ENCODE measurements at regions not wholly inside any gene's neighbourhood (a gene's known extent, or its start where the extent isn't known, plus 50 kb on each side); places are given as distances from the start of the nearest gene placed in this dataset.

- TF ChIP-seq TAF15 (IDR thresholded peaks at IDR 0.05; ENCODE audit: low read depth, low read length, poor library complexity, severe bottlenecking), result no peak
These were observed 68.5 kb upstream of the LMO1 start (continued) for GRCh38 chr11:8332196-8332595.

- Histone ChIP-seq H3K27me3 (ENCODE audit: control insufficient read depth in 1 of 2, insufficient read depth in 2 of 2, low read length in 2 of 2) (peaks cover 2 to 10% of the 10 kb centered on the region in 2 experiments; a peak in 4 of 5 replicates), H3K4me1 (ENCODE audit: insufficient read depth, low read length) (no peaks in the 10 kb centered on the region), H3K4me2 (ENCODE audit: low read depth, low read length) (no peak overlapping the region), H3K79me2 (ENCODE audit: insufficient read depth, low read length) (no peaks in the 10 kb centered on the region), H3K9me3 (ENCODE audit: low read length) (no peaks in the 10 kb centered on the region), H3K9ac (ENCODE audit: insufficient read depth, low read depth, low read length) (no peak overlapping the region), H3K36me3 (replicated peaks in 1 of 2; ENCODE audit: control insufficient read depth in 1 of 2, insufficient read depth in 2 of 2, low read length in 2 of 2) (no peaks in the 10 kb centered on the region), H2AFZ (ENCODE audit: low read length) (no peak overlapping the region), H4K20me1 (ENCODE audit: insufficient read depth, low read length) (no peaks in the 10 kb centered on the region), H3K27ac (ENCODE audit: extremely low read length, insufficient read depth, low read length) (no peak overlapping the region), H3K4me3 (replicated peaks in 1 of 3; ENCODE audit: insufficient read depth in 1 of 3, low read depth in 2 of 3, low read length in 3 of 3) (no peak overlapping the region)
- BruUV-seq (replicated peaks), result no TSS peak
- FAIRE-seq, result no peak
- 13% methylated on average over 3 of the region's 3 CpGs for WGBS (ENCODE audit: low lambda C conversion rate)
- intact Hi-C loops (cut with micrococcal nuclease; ENCODE audit: unreplicated experiment), result no loop called here
- ChIA-PET CTCF (ENCODE audit: low intra/inter-chr PET ratio, low total read pairs) (no interaction called here), POLR2A (no interaction called here)
- in situ Hi-C loops (cut with HindIII; ENCODE audit: extremely low pct_ligation_motif_present, low pct_unique_long_range_greater_than_20kb), result no loop called here
- TF ChIP-seq HOXA9 (CRISPR knock-in tag; IDR thresholded peaks at IDR 0.05; ENCODE audit: borderline replicate concordance), result no peak
- TF ChIP-seq PREB (CRISPR knock-in tag; IDR thresholded peaks at IDR 0.05), result no peak
- no peak for ATAC-seq
- no peak for DNase-seq (ENCODE audit: low spot score)
These were observed 68.1 kb upstream of the LMO1 start for GRCh38 chr11:8331767-8332166.

- Histone ChIP-seq H3K27ac (ENCODE audit: extremely low read length, insufficient read depth, low read length) (no peak overlapping the region), H3K4me1 (ENCODE audit: insufficient read depth, low read length) (no peaks in the 10 kb centered on the region), H2AFZ (ENCODE audit: low read length) (no peak overlapping the region), H3K9me3 (ENCODE audit: low read length) (no peaks in the 10 kb centered on the region), H3K9ac (ENCODE audit: insufficient read depth, low read depth, low read length) (no peak overlapping the region), H3K36me3 (replicated peaks in 1 of 2; ENCODE audit: control insufficient read depth in 1 of 2, insufficient read depth in 2 of 2, low read length in 2 of 2) (no peaks in the 10 kb centered on the region), H3K4me2 (ENCODE audit: low read depth, low read length) (no peak overlapping the region), H3K79me2 (ENCODE audit: insufficient read depth, low read length) (no peaks in the 10 kb centered on the region), H3K27me3 (ENCODE audit: control insufficient read depth in 1 of 2, insufficient read depth in 2 of 2, low read length in 2 of 2) (peaks cover 2 to 9% of the 10 kb centered on the region in 2 experiments; a peak in 4 of 5 replicates), H4K20me1 (ENCODE audit: insufficient read depth, low read length) (no peaks in the 10 kb centered on the region), H3K4me3 (replicated peaks in 1 of 3; ENCODE audit: insufficient read depth in 1 of 3, low read depth in 2 of 3, low read length in 3 of 3) (no peak overlapping the region)
- ATAC-seq (no peak), DNase-seq (ENCODE audit: low spot score) (no peak), FAIRE-seq (no peak)
- WGBS (ENCODE audit: low lambda C conversion rate), result 57% methylated on average over 5 of the region's 6 CpGs
- BruUV-seq (replicated peaks), result no TSS peak
- in situ Hi-C loops (cut with HindIII; ENCODE audit: extremely low pct_ligation_motif_present, low pct_unique_long_range_greater_than_20kb), result no loop called here
- POLR2A ChIA-PET, result interaction anchor here (1.2 kb wide), 1 partner anchor 187 kb away, joined by 4 read pairs; no protein-coding TSS in a partner anchor
- no peak for TF ChIP-seq ZNF639 (CRISPR knock-in tag; conservative IDR thresholded peaks at IDR 0.05)
- CTCF ChIA-PET (ENCODE audit: low intra/inter-chr PET ratio, low total read pairs), result no interaction called here
- intact Hi-C loops (cut with micrococcal nuclease; ENCODE audit: unreplicated experiment), result no loop called here
These were observed 67.2 kb upstream of the LMO1 start for GRCh38 chr11:8330896-8331295.

All from HepG2 (cell line).